ENCODE measurements at regions not wholly inside any gene's neighbourhood (a gene's known extent, or its start where the extent isn't known, plus 50 kb on each side); places are given as distances from the start of the nearest gene placed in this dataset.

GRCh38 chr1:118304722-118305359 lies 119.8 kb upstream of the SPAG17 start:
- DNase-seq, result peak; percentile 2
- peak; percentile 36; the same call in 1 of the 2 replicates for TF ChIP-seq RAD21 (IDR thresholded peaks at IDR 0.05; ENCODE audit: low read length)
- no peak for TF ChIP-seq USF2 (IDR thresholded peaks at IDR 0.05; ENCODE audit: borderline replicate concordance, low read depth, low read length)
- peak; percentile 42 for TF ChIP-seq CTCF (IDR thresholded peaks at IDR 0.05)
- no peaks in the 10 kb centered on the region for H3K36me3 ChIP-seq (replicated peaks in 1 of 2; ENCODE audit: control insufficient read depth in 1 of 2, insufficient read depth in 2 of 2, low read length in 1 of 2)
- H3K9me3 ChIP-seq, result no peaks in the 10 kb centered on the region
- no peak overlapping the region for H3K9ac ChIP-seq
- no peak overlapping the region for H3K27ac ChIP-seq (ENCODE audit: low read depth in 2 of 2, low read length in 1 of 2)
- no peaks in the 10 kb centered on the region for H3F3A ChIP-seq (replicated peaks; ENCODE audit: insufficient read depth)
- H4K20me1 ChIP-seq (ENCODE audit: insufficient read depth), result no peaks in the 10 kb centered on the region
- no peaks in the 10 kb centered on the region for H3K9me2 ChIP-seq
- H2AFZ ChIP-seq (ENCODE audit: low read depth), result no peak overlapping the region
- POLR2A ChIA-PET, result no interaction called here
- CTCF ChIA-PET, result no interaction called here
- no peak overlapping the region for H3K4me2 ChIP-seq
- H3K79me2 ChIP-seq (ENCODE audit: insufficient read depth), result no peaks in the 10 kb centered on the region
- 2% methylated on average over 4 of the region's 4 CpGs for WGBS (ENCODE audit: low lambda C conversion rate)
- H3K4me1 ChIP-seq (ENCODE audit: control insufficient read depth in 1 of 2, insufficient read depth in 2 of 2, low read depth in 1 of 2, low read length in 1 of 2), result no peaks in the 10 kb centered on the region
- no peak overlapping the region for H3K4me3 ChIP-seq (ENCODE audit: low read depth in 2 of 2, low read length in 1 of 2)
- no peaks in the 10 kb centered on the region for H3K27me3 ChIP-seq (ENCODE audit: insufficient read depth)

GRCh38 chr1:118303534-118303933 lies 118.5 kb upstream of the SPAG17 start:
- Histone ChIP-seq H3K9me3 (no peaks in the 10 kb centered on the region), H3K4me3 (ENCODE audit: low read depth in 2 of 2, low read length in 1 of 2) (no peak overlapping the region), H3K27me3 (ENCODE audit: insufficient read depth) (no peaks in the 10 kb centered on the region), H3K79me2 (ENCODE audit: insufficient read depth) (no peaks in the 10 kb centered on the region), H4K20me1 (ENCODE audit: insufficient read depth) (no peaks in the 10 kb centered on the region), H3K36me3 (replicated peaks in 1 of 2; ENCODE audit: control insufficient read depth in 1 of 2, insufficient read depth in 2 of 2, low read length in 1 of 2) (no peaks in the 10 kb centered on the region), H3K4me1 (ENCODE audit: control insufficient read depth in 1 of 2, insufficient read depth in 2 of 2, low read depth in 1 of 2, low read length in 1 of 2) (no peaks in the 10 kb centered on the region), H3K27ac (ENCODE audit: low read depth in 2 of 2, low read length in 1 of 2) (no peak overlapping the region), H3K9me2 (no peaks in the 10 kb centered on the region), H3K4me2 (no peak overlapping the region), H3F3A (replicated peaks; ENCODE audit: insufficient read depth) (no peaks in the 10 kb centered on the region), H3K9ac (no peak overlapping the region), H2AFZ (ENCODE audit: low read depth) (no peak overlapping the region)
- TF ChIP-seq CHD2 (IDR thresholded peaks at IDR 0.05; ENCODE audit: low read length, partially characterized antibody), result no peak
- no peak for TF ChIP-seq NFIC (IDR thresholded peaks at IDR 0.05; ENCODE audit: borderline replicate concordance)
- TF ChIP-seq SIN3A (IDR thresholded peaks at IDR 0.05; ENCODE audit: borderline replicate concordance, low read depth, low read length), result no peak
- no peak for TF ChIP-seq IRF3 (IDR thresholded peaks at IDR 0.05; ENCODE audit: low read depth, low read length)
- TF ChIP-seq FOXJ3 (CRISPR knock-in tag; IDR thresholded peaks at IDR 0.05), result no peak
- TF ChIP-seq TEAD4 (IDR thresholded peaks at IDR 0.05; ENCODE audit: borderline replicate concordance, insufficient read depth), result no peak
- no peak for TF ChIP-seq PBX3 (IDR thresholded peaks at IDR 0.05)
- no peak for DNase-seq
- ChIA-PET POLR2A (no interaction called here), CTCF (no interaction called here)
- WGBS (ENCODE audit: low lambda C conversion rate), result 8% methylated on average over 4 of the region's 4 CpGs

Data from SK-N-SH (cell line).